ENCODE measurements at regions not wholly inside any gene's neighbourhood (a gene's known extent, or its start where the extent isn't known, plus 50 kb on each side); places are given as distances from the start of the nearest gene placed in this dataset.
"Not testable (repeated sequence)": the region's sequence is repeated elsewhere in the genome, so short reads cannot be mapped to it uniquely, and the experiment has no call there.

GRCh38 chr5:20765074-20765473, 777.1 kb upstream of the CDH18 start:
- not testable (repeated sequence) for H3K4me1 Mint-ChIP-seq; H3K36me3 Mint-ChIP-seq; DNase-seq; H3K9me3 Mint-ChIP-seq; H3K27ac Mint-ChIP-seq; H3K27me3 Mint-ChIP-seq (ENCODE audit: low read depth in 3 of 3); H3K4me3 Mint-ChIP-seq

- DNase-seq; H3K9me3 Mint-ChIP-seq; H3K4me1 Mint-ChIP-seq; H3K4me3 Mint-ChIP-seq; H3K27me3 Mint-ChIP-seq (ENCODE audit: low read depth in 3 of 3); H3K27ac Mint-ChIP-seq; H3K36me3 Mint-ChIP-seq: not testable (repeated sequence)
Observed at GRCh38 chr5:20759459-20759858, 771.5 kb upstream of the CDH18 start.

- not testable (repeated sequence) for H3K9me3 Mint-ChIP-seq; H3K27ac Mint-ChIP-seq; H3K36me3 Mint-ChIP-seq; DNase-seq; H3K4me3 Mint-ChIP-seq; H3K4me1 Mint-ChIP-seq; H3K27me3 Mint-ChIP-seq (ENCODE audit: low read depth in 3 of 3)
Observed at GRCh38 chr5:20752179-20752578, 764.2 kb upstream of the CDH18 start.

- not testable (repeated sequence) for H3K27me3 Mint-ChIP-seq (ENCODE audit: low read depth in 3 of 3); H3K4me1 Mint-ChIP-seq; H3K4me3 Mint-ChIP-seq; DNase-seq; H3K27ac Mint-ChIP-seq; H3K36me3 Mint-ChIP-seq
- peaks cover 0 to 29% (median 18%) of the 10 kb centered on the region in 6 donors for H3K9me3 Mint-ChIP-seq
Observed at GRCh38 chr5:20735715-20736114, 747.7 kb upstream of the CDH18 start.

- H3K4me1 Mint-ChIP-seq; H3K4me3 Mint-ChIP-seq; H3K27me3 Mint-ChIP-seq (ENCODE audit: low read depth in 3 of 3); DNase-seq; H3K36me3 Mint-ChIP-seq; H3K27ac Mint-ChIP-seq: not testable (repeated sequence)
- peaks cover 0 to 15% (median 9%) of the 10 kb centered on the region in 6 donors for H3K9me3 Mint-ChIP-seq
Observed at GRCh38 chr5:20732223-20732622, 744.2 kb upstream of the CDH18 start.

- not testable (repeated sequence) for H3K4me3 Mint-ChIP-seq; H3K4me1 Mint-ChIP-seq; H3K27me3 Mint-ChIP-seq (ENCODE audit: low read depth in 3 of 3); DNase-seq; H3K27ac Mint-ChIP-seq; H3K36me3 Mint-ChIP-seq
- H3K9me3 Mint-ChIP-seq, result peaks cover 9 to 15% (median 11%) of the 10 kb centered on the region in 6 donors
Observed at GRCh38 chr5:20721286-20721685, 733.3 kb upstream of the CDH18 start.

- not testable (repeated sequence) for H3K27ac Mint-ChIP-seq; H3K36me3 Mint-ChIP-seq; H3K4me1 Mint-ChIP-seq; H3K4me3 Mint-ChIP-seq; H3K27me3 Mint-ChIP-seq (ENCODE audit: low read depth in 3 of 3); DNase-seq
- H3K9me3 Mint-ChIP-seq, result peaks cover 3 to 26% (median 7%) of the 10 kb centered on the region in 6 donors
Observed at GRCh38 chr5:20711520-20712155, 723.6 kb upstream of the CDH18 start.

GRCh38 chr5:20707634-20708033, 719.6 kb upstream of the CDH18 start:
- not testable (repeated sequence) for H3K4me1 Mint-ChIP-seq; H3K27ac Mint-ChIP-seq; H3K27me3 Mint-ChIP-seq (ENCODE audit: low read depth in 3 of 3); H3K4me3 Mint-ChIP-seq; DNase-seq; H3K36me3 Mint-ChIP-seq
- peaks cover 2 to 20% (median 6%) of the 10 kb centered on the region in 6 donors for H3K9me3 Mint-ChIP-seq

- H3K27me3 Mint-ChIP-seq (ENCODE audit: low read depth in 3 of 3), result peaks cover 0 to 4% (median 0%) of the 10 kb centered on the region in 3 donors
- H3K4me1 Mint-ChIP-seq, result no peaks in the 10 kb centered on the region
- DNase-seq, result no peak
- H3K4me3 Mint-ChIP-seq, result no peak overlapping the region
- peaks cover 0 to 26% (median 15%) of the 10 kb centered on the region in 6 donors for H3K9me3 Mint-ChIP-seq
- H3K27ac Mint-ChIP-seq, result no peak overlapping the region
- H3K36me3 Mint-ChIP-seq, result no peaks in the 10 kb centered on the region
Observed at GRCh38 chr5:20694121-20694520, 706.1 kb upstream of the CDH18 start.

GRCh38 chr5:20692913-20693312, 704.9 kb upstream of the CDH18 start:
- Mint-ChIP-seq H3K36me3 (peaks cover 0 to 3% (median 0%) of the 10 kb centered on the region in 3 donors), H3K9me3 (peaks cover 0 to 34% (median 23%) of the 10 kb centered on the region in 6 donors), H3K4me1 (no peaks in the 10 kb centered on the region), H3K4me3 (no peak overlapping the region), H3K27me3 (ENCODE audit: low read depth in 3 of 3) (peaks cover 0 to 4% (median 0%) of the 10 kb centered on the region in 3 donors), H3K27ac (no peak overlapping the region)
- no peak for DNase-seq

GRCh38 chr5:20683241-20683940, 695.4 kb upstream of the CDH18 start:
- peaks cover 7 to 34% (median 25%) of the 10 kb centered on the region in 6 donors for H3K9me3 Mint-ChIP-seq
- H3K27ac Mint-ChIP-seq, result no peak overlapping the region
- peaks cover 0 to 2% (median 0%) of the 10 kb centered on the region in 3 donors for H3K27me3 Mint-ChIP-seq (ENCODE audit: low read depth in 3 of 3)
- H3K36me3 Mint-ChIP-seq, result no peaks in the 10 kb centered on the region
- H3K4me3 Mint-ChIP-seq, result no peak overlapping the region
- H3K4me1 Mint-ChIP-seq, result no peaks in the 10 kb centered on the region
- no peak for DNase-seq

GRCh38 chr5:20680718-20681302, 692.8 kb upstream of the CDH18 start:
- DNase-seq, result no peak
- no peaks in the 10 kb centered on the region for H3K36me3 Mint-ChIP-seq
- no peak overlapping the region for H3K4me3 Mint-ChIP-seq
- H3K4me1 Mint-ChIP-seq, result no peaks in the 10 kb centered on the region
- no peak overlapping the region for H3K27ac Mint-ChIP-seq
- H3K9me3 Mint-ChIP-seq, result peaks cover 3 to 34% (median 21%) of the 10 kb centered on the region in 6 donors
- peaks cover 0 to 3% (median 3%) of the 10 kb centered on the region in 3 donors for H3K27me3 Mint-ChIP-seq (ENCODE audit: low read depth in 3 of 3)

GRCh38 chr5:20678814-20679298, 690.9 kb upstream of the CDH18 start:
- H3K27ac Mint-ChIP-seq, result no peak overlapping the region
- no peaks in the 10 kb centered on the region for H3K36me3 Mint-ChIP-seq
- no peaks in the 10 kb centered on the region for H3K4me1 Mint-ChIP-seq
- H3K27me3 Mint-ChIP-seq (ENCODE audit: low read depth in 3 of 3), result peaks cover 0 to 3% (median 3%) of the 10 kb centered on the region in 3 donors
- peaks cover 10 to 37% (median 26%) of the 10 kb centered on the region in 6 donors for H3K9me3 Mint-ChIP-seq
- no peak for DNase-seq
- H3K4me3 Mint-ChIP-seq, result no peak overlapping the region

GRCh38 chr5:20678386-20678785, 690.4 kb upstream of the CDH18 start:
- Mint-ChIP-seq H3K36me3 (no peaks in the 10 kb centered on the region), H3K4me3 (no peak overlapping the region), H3K4me1 (no peaks in the 10 kb centered on the region), H3K9me3 (peaks cover 10 to 39% (median 26%) of the 10 kb centered on the region in 6 donors), H3K27me3 (ENCODE audit: low read depth in 3 of 3) (peaks cover 0 to 3% (median 3%) of the 10 kb centered on the region in 3 donors), H3K27ac (no peak overlapping the region)
- no peak for DNase-seq
